ENCODE measurements at regions not wholly inside any gene's neighbourhood (a gene's known extent, or its start where the extent isn't known, plus 50 kb on each side); places are given as distances from the start of the nearest gene placed in this dataset.

DNA sequence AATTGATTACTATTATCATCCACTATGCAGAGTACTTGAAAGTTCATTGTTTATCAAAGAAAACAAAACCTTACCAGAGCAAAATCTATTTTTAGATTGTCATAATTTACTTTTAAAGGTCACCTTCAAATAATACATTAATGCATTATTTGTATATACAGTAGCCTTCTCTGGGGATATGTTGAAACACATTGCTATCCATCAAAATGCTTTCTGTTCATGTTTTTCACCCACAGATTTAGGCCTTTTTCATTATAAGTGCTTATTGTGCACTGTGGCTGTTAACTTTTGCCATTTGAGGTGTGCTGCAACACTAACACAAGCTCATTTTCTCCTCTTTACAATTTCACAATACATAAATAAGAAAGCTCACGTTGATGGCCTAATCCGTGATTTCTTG lies 74.1 kb upstream of the ANKRD50 start:
- intact Hi-C loops (cut with DNase I): no loop called here

DNA sequence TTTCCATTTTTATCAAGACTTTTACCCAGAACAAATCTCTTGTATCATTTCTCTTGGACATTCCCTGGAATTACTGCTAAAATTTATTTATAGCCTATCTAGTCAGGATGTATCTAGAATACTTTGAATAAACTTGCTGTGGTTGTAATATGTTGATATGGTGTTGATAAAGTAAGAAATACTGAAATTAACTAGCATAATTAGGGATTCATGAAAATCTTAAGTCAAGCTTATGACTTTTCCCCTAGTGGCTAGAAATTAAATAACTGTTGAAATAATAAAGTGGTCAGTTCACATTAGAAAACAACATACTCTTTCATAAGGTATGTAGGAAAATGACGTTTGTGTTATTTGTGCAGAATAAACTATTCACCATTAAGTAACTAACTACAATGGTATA lies 73.1 kb upstream of the ANKRD50 start:
- intact Hi-C loops (cut with DNase I): no loop called here
- no peak for DNase-seq (ENCODE audit: low spot score)

More for the DNA sequence above, 74.1 kb upstream of the ANKRD50 start:
- no peak for DNase-seq (ENCODE audit: low spot score)

GRCh38 chr4:124783847-124784246 lies 71.3 kb upstream of the ANKRD50 start:
- intact Hi-C loops (cut with DNase I): no loop called here
- DNase-seq (ENCODE audit: low spot score): no peak

DNA sequence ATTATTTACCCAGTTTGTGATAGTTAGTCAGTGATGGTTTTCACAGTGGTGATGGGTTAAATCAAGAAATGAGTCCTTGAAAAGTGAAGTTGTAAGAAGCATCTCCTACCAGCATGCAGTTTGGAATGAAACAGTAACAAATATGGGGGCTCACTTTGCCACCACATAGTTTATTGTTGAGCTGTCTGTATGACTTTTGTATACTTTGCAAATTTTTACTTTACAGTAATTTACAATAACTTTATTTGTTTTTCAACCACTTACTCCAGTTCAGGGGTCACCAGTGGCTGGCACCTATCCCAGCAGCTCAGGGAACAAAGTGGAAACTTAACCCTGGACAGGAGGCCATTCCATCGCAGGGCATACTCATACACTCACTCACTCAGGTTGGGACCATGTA lies 64.5 kb upstream of the ANKRD50 start:
- intact Hi-C loops (cut with DNase I): no loop called here
- no peak for DNase-seq (ENCODE audit: low spot score)

- intact Hi-C loops (cut with DNase I): no loop called here
These were observed 56.2 kb upstream of the ANKRD50 start for GRCh38 chr4:124768596-124769365.

GRCh38 chr4:124762956-124763355 lies 50.4 kb upstream of the ANKRD50 start:
- no peak for DNase-seq (ENCODE audit: low spot score)
- intact Hi-C loops (cut with DNase I): no loop called here

More at GRCh38 chr4:124768596-124769365, 56.2 kb upstream of the ANKRD50 start:
- no peak for DNase-seq (ENCODE audit: low spot score)
